ENCODE measurements at regions not wholly inside any gene's neighbourhood (a gene's known extent, or its start where the extent isn't known, plus 50 kb on each side); places are given as distances from the start of the nearest gene placed in this dataset.

- TF ChIP-seq POLR2AphosphoS5 (IDR thresholded peaks at IDR 0.05): no peak
- TF ChIP-seq CTCF (IDR thresholded peaks at IDR 0.05): no peak
- TF ChIP-seq POLR2A (IDR thresholded peaks at IDR 0.05): no peak
Measured at GRCh38 chr16:77612596-77612995, 109.7 kb upstream of the NUDT7 start.

All from upper lobe of left lung (tissue), 4 donors.